H9 (cell line): ENCODE measurements at regions not wholly inside any gene's neighbourhood (a gene's known extent, or its start where the extent isn't known, plus 50 kb on each side); places are given as distances from the start of the nearest gene placed in this dataset.

Source experiments
- DNase-seq: peaks from one replicate; pipeline ENCODE4 v3.0.0-alpha.2; 2017
- H2AFZ ChIP-seq: one replicate; pipeline ENCODE4 v1.6.1; 2013; ENCODE audit warnings: mild to moderate bottlenecking, low read length, control low read depth, moderate library complexity
- H2AK5ac ChIP-seq: 2 replicates; pipeline ENCODE4 v1.6.1; 2013; ENCODE audit warnings: low read length, control low read depth, mixed read lengths; ENCODE audit not compliant: insufficient read length
- H2BK120ac ChIP-seq: one replicate; pipeline ENCODE4 v1.6.1; 2013; ENCODE audit warnings: low read depth, mild to moderate bottlenecking, low read length, control low read depth, inconsistent platforms; ENCODE audit not compliant: poor library complexity, severe bottlenecking
- H2BK12ac ChIP-seq: 2 replicates; pipeline ENCODE4 v1.6.1; 2013; ENCODE audit warnings: low read length, control low read depth, mixed read lengths, low read depth; ENCODE audit not compliant: insufficient read length
- H2BK15ac ChIP-seq: 2 replicates; pipeline ENCODE4 v1.6.1; 2013; ENCODE audit warnings: low read depth, low read length, control low read depth
- H2BK20ac ChIP-seq: one replicate; pipeline ENCODE4 v1.6.1; 2013; ENCODE audit warnings: low read depth, mild to moderate bottlenecking, low read length, control low read depth, inconsistent platforms; ENCODE audit not compliant: poor library complexity, severe bottlenecking
- H2BK5ac ChIP-seq: 2 replicates; pipeline ENCODE4 v1.6.1; 2013; ENCODE audit warnings: low read length, control low read depth, mixed read lengths; ENCODE audit not compliant: insufficient read length
- H3K14ac ChIP-seq: 2 replicates; pipeline ENCODE4 v1.6.1; 2013; ENCODE audit warnings: low read length, control low read depth; ENCODE audit not compliant: insufficient read depth
- H3K18ac ChIP-seq: 2 replicates; pipeline ENCODE4 v1.6.1; 2013; ENCODE audit warnings: low read depth, mild to moderate bottlenecking, mixed read lengths, low read length, control low read depth; ENCODE audit not compliant: insufficient read length
- H3K23ac ChIP-seq: 2 replicates; pipeline ENCODE4 v1.6.1; 2013; ENCODE audit warnings: low read length, control low read depth, mixed read lengths, low read depth; ENCODE audit not compliant: insufficient read length
- H3K23me2 ChIP-seq: 2 replicates; pipeline ENCODE4 v1.6.1; 2013; ENCODE audit warnings: low read depth, mild to moderate bottlenecking, mixed read lengths, low read length, control low read depth; ENCODE audit not compliant: insufficient read length, poor library complexity, severe bottlenecking
- H3K27ac ChIP-seq: 2 replicates; pipeline ENCODE4 v1.5.1; 2013; ENCODE audit warnings: low read length, control low read depth, mixed read lengths, low read depth; ENCODE audit not compliant: insufficient read length
- H3K27me3 ChIP-seq: 2 replicates; pipeline ENCODE4 v1.6.1; 2013; ENCODE audit warnings: low read length, control low read depth, inconsistent platforms; ENCODE audit not compliant: insufficient read depth
- H3K4ac ChIP-seq: 2 replicates; pipeline ENCODE4 v1.6.1; 2013; ENCODE audit warnings: low read depth, mild to moderate bottlenecking, control low read depth, inconsistent platforms, low read length, moderate library complexity
- H3K4me1 ChIP-seq: 2 replicates; pipeline ENCODE4 v1.6.1; 2013; ENCODE audit warnings: low read length, control low read depth, inconsistent platforms; ENCODE audit not compliant: insufficient read depth
- H3K4me2 ChIP-seq: 2 replicates; pipeline ENCODE4 v1.6.1; 2013; ENCODE audit warnings: low read length, control low read depth, mixed read lengths; ENCODE audit not compliant: insufficient read length, insufficient read depth
- H3K56ac ChIP-seq: 2 replicates; pipeline ENCODE4 v1.6.1; 2013; ENCODE audit warnings: low read depth, mild to moderate bottlenecking, mixed read lengths, low read length, control low read depth; ENCODE audit not compliant: insufficient read length
- H3K79me1 ChIP-seq: 2 replicates; pipeline ENCODE4 v1.6.1; 2013; ENCODE audit warnings: low read depth, mild to moderate bottlenecking, moderate library complexity, low read length, control low read depth, inconsistent platforms; ENCODE audit not compliant: insufficient read depth, poor library complexity, severe bottlenecking
- H3K79me2 ChIP-seq: 2 replicates; pipeline ENCODE4 v1.6.1; 2013; ENCODE audit warnings: low read length, control low read depth, inconsistent platforms; ENCODE audit not compliant: insufficient read depth
- H3K9ac ChIP-seq: 2 replicates; pipeline ENCODE4 v1.6.1; 2013; ENCODE audit warnings: low read length, control low read depth, mixed read lengths; ENCODE audit not compliant: insufficient read length; ENCODE audit errors: extremely low read depth
- H3K9me3 ChIP-seq: one replicate; pipeline ENCODE4 v1.6.1; 2013; ENCODE audit warnings: low read depth, low read length, inconsistent platforms; ENCODE audit not compliant: control insufficient read depth
- H3T11ph ChIP-seq: one replicate; pipeline ENCODE4 v1.6.1; 2013; ENCODE audit warnings: mild to moderate bottlenecking, low read length, control low read depth, inconsistent platforms
- H4K20me1 ChIP-seq: one replicate; pipeline ENCODE4 v1.6.1; 2013; ENCODE audit not compliant: control insufficient read depth, insufficient read length, insufficient read depth
- H4K5ac ChIP-seq: 2 replicates; pipeline ENCODE4 v1.6.1; 2013; ENCODE audit warnings: low read depth, mild to moderate bottlenecking, mixed read lengths, low read length, control low read depth; ENCODE audit not compliant: insufficient read length
- H4K8ac ChIP-seq: replicated peaks from 2 replicates; pipeline ENCODE4 v1.6.1; 2013; ENCODE audit warnings: low read length, control low read depth, mixed read lengths, low read depth; ENCODE audit not compliant: insufficient read length
- H4K91ac ChIP-seq: 2 replicates; pipeline ENCODE4 v1.6.1; 2013; ENCODE audit warnings: low read depth, mild to moderate bottlenecking, moderate library complexity, mixed read lengths, low read length, control low read depth; ENCODE audit not compliant: insufficient read length
- H3K27ac Mint-ChIP-seq, 3 experiments: 2 replicates in 2 of 3; 3 replicates in 1 of 3; pipeline ENCODE4 v1.8.0; 2020 to 2021; ENCODE audit warnings: mixed read lengths in 3 of 3, mild to moderate bottlenecking in 1 of 3, moderate library complexity in 1 of 3
- H3K27me3 Mint-ChIP-seq: 2 replicates; pipeline ENCODE4 v1.8.0; 2021; ENCODE audit warnings: low read depth, mild to moderate bottlenecking, moderate library complexity, mixed read lengths
- H3K36me3 Mint-ChIP-seq, 3 experiments: 2 replicates in 2 of 3; 3 replicates in 1 of 3; pipeline ENCODE4 v1.8.0; 2020 to 2021; ENCODE audit warnings: low read depth in 3 of 3, mixed read lengths in 3 of 3; ENCODE audit not compliant: insufficient read depth in 1 of 3
- H3K4me1 Mint-ChIP-seq, 2 experiments: 2 replicates each; pipeline ENCODE4 v1.8.0; 2020; ENCODE audit warnings: mixed read lengths in 2 of 2
- H3K4me3 Mint-ChIP-seq, 2 experiments: 2 replicates in 1 of 2; 3 replicates in 1 of 2; pipeline ENCODE4 v1.8.0; 2020 to 2021; ENCODE audit warnings: mild to moderate bottlenecking in 2 of 2, mixed read lengths in 2 of 2, moderate library complexity in 1 of 2
- H3K9me3 Mint-ChIP-seq, 2 experiments: 2 replicates in 1 of 2; 3 replicates in 1 of 2; pipeline ENCODE4 v1.8.0; 2020; ENCODE audit warnings: mild to moderate bottlenecking in 2 of 2, mixed read lengths in 2 of 2, moderate library complexity in 1 of 2
- CTCF ChIP-seq: fragments of 200-600 bp; sonication (generic); conservative IDR thresholded peaks from 3 replicates; pipeline ENCODE4 v1.8.0; 2021; ENCODE audit warnings: antibody characterized with exemption, mild to moderate bottlenecking
- WGBS: extraction: QIAGEN DNeasy Blood & Tissue Kit; methylation state at CpG from one replicate; pipeline ENCODE4 v1.1.7; 2013; ENCODE audit warnings: missing lambda C conversion rate, low lambda C conversion rate, mixed read lengths; ENCODE audit not compliant: insufficient read length; ENCODE audit errors: extremely low coverage; 5-methylcytosine and 5-hydroxymethylcytosine counted together

- H3T11ph ChIP-seq = no peak overlapping the region
- no peak overlapping the region for H3K9ac ChIP-seq
- H2BK5ac ChIP-seq = no peak overlapping the region
- no peak overlapping the region for H3K56ac ChIP-seq
- H2BK120ac ChIP-seq = no peak overlapping the region
- H2AFZ ChIP-seq = no peak overlapping the region
- no peak overlapping the region for H4K5ac ChIP-seq
- peaks cover 3 to 14% of the 10 kb centered on the region in 2 experiments; a peak in 4 of 5 replicates for H3K9me3 Mint-ChIP-seq
- no peak for DNase-seq
- TF ChIP-seq CTCF = no peak
- H4K8ac ChIP-seq = no peak overlapping the region
- no peak overlapping the region for H3K4me2 ChIP-seq
- H3K27ac ChIP-seq = no peak overlapping the region
- H2BK12ac ChIP-seq = no peak overlapping the region
- no CpG with 5 or more reads among the region's 4 CpGs for WGBS
- no peaks in the 10 kb centered on the region for H3K27me3 ChIP-seq
- no peak overlapping the region for H3K23ac ChIP-seq
- H3K14ac ChIP-seq = no peak overlapping the region
- H3K36me3 Mint-ChIP-seq = peaks cover 2 to 9% (median 3%) of the 10 kb centered on the region in 3 experiments; a peak in 3 of 7 replicates
- no peaks in the 10 kb centered on the region for H3K23me2 ChIP-seq
- H2BK20ac ChIP-seq = no peak overlapping the region
- peaks cover 2% of the 10 kb centered on the region; the same call in 1 of the 2 replicates for H3K27me3 Mint-ChIP-seq
- H2BK15ac ChIP-seq = no peak overlapping the region
- peaks cover 2% of the 10 kb centered on the region; the same call in 1 of the 2 replicates for H3K4me1 ChIP-seq
- no peak overlapping the region for H4K91ac ChIP-seq
- H3K4ac ChIP-seq = no peak overlapping the region
- H4K20me1 ChIP-seq = no peaks in the 10 kb centered on the region
- H3K4me3 Mint-ChIP-seq = no peak overlapping the region
- peak overlapping the region in 1 of 3 experiments; percentile 8; a peak in 1 of 7 replicates for H3K27ac Mint-ChIP-seq
- no peaks in the 10 kb centered on the region for H3K79me1 ChIP-seq
- H2AK5ac ChIP-seq = no peak overlapping the region
- no peaks in the 10 kb centered on the region for H3K9me3 ChIP-seq
- H3K79me2 ChIP-seq = no peaks in the 10 kb centered on the region
- no peak overlapping the region for H3K18ac ChIP-seq
- H3K4me1 Mint-ChIP-seq = peaks cover 62 to 64% of the 10 kb centered on the region in 2 experiments
Measured at GRCh38 chr15:31156808-31157207, 55.3 kb upstream of the TRPM1 start.
